Tibial nerve (tissue), 4 donors: ENCODE measurements at regions not wholly inside any gene's neighbourhood (a gene's known extent, or its start where the extent isn't known, plus 50 kb on each side); places are given as distances from the start of the nearest gene placed in this dataset.

Source experiments
- DNase-seq, 2 donors: peaks; one replicate each; pipeline ENCODE4 v3.0.0-alpha.2; 2019; ENCODE audit warnings: low spot score in 2 of 2
- H3K27ac ChIP-seq, 4 donors: fragments of 200-600 bp; sonication (generic) in 3 of 4; one replicate each; pipeline ENCODE4 v1.5.1; 2017 to 2019; ENCODE audit warnings: mild to moderate bottlenecking in 1 of 4
- H3K27me3 ChIP-seq, 2 donors: fragments of 200-600 bp; sonication (generic) in 1 of 2; one replicate each; pipeline versions ENCODE4 v1.5.1 to v1.6.0; 2017 to 2019
- H3K36me3 ChIP-seq, 3 donors: fragments of 200-600 bp; sonication (generic); one replicate each; pipeline ENCODE4 v1.5.1; 2018 to 2019
- H3K4me1 ChIP-seq, 4 donors: fragments of 200-600 bp; sonication (generic) in 3 of 4; one replicate each; pipeline ENCODE4 v1.5.1; 2017 to 2019
- H3K4me3 ChIP-seq, 4 donors: fragments of 200-600 bp; sonication (generic) in 3 of 4; one replicate each; pipeline ENCODE4 v1.5.1; 2017 to 2019; ENCODE audit warnings: mild to moderate bottlenecking in 1 of 4, moderate library complexity in 1 of 4
- H3K9me3 ChIP-seq, 4 donors: fragments of 200-600 bp; sonication (generic) in 3 of 4; one replicate each; pipeline ENCODE4 v1.5.1; 2017 to 2019
- CTCF ChIP-seq, 5 experiments: fragments of 200-600 bp in 3 of 5; fragments of 450-650 bp in 2 of 5; sonication (generic) in 3 of 5; IDR thresholded peaks; one replicate each; pipeline ENCODE4 v1.5.1; 2016 to 2019; ENCODE audit warnings: antibody characterized with exemption in 5 of 5, mild to moderate bottlenecking in 3 of 5, moderate library complexity in 2 of 5
- EP300 ChIP-seq, 2 donors: sonication (generic); formaldehyde crosslinking; IDR thresholded peaks; one replicate each; pipeline ENCODE4 v1.6.1; 2017; ENCODE audit warnings: antibody characterized with exemption in 2 of 2, mild to moderate bottlenecking in 1 of 2
- POLR2A ChIP-seq, 2 donors: fragments of 450-650 bp; IDR thresholded peaks; one replicate each; pipeline ENCODE4 v1.6.1; 2017; ENCODE audit warnings: antibody characterized with exemption in 2 of 2, mild to moderate bottlenecking in 2 of 2, moderate library complexity in 2 of 2
- WGBS, 2 donors: methylation state at CpG; one replicate each; pipeline ENCODE4 v1.1.5; 2018; 5-methylcytosine and 5-hydroxymethylcytosine counted together

- TF ChIP-seq POLR2A (IDR thresholded peaks at IDR 0.05) = no peak
- no peak for TF ChIP-seq CTCF (IDR thresholded peaks at IDR 0.05)
- no peak for TF ChIP-seq EP300 (IDR thresholded peaks at IDR 0.05)
- Histone ChIP-seq H3K27me3 (peaks cover 0 to 3% of the 10 kb centered on the region in 2 donors), H3K27ac (no peak overlapping the region), H3K4me3 (no peak overlapping the region), H3K36me3 (no peaks in the 10 kb centered on the region), H3K4me1 (no peaks in the 10 kb centered on the region), H3K9me3 (no peaks in the 10 kb centered on the region)
- no peak for DNase-seq
- WGBS, 2 donors = 76 to 85% methylated on average over 4 of the region's 4 CpGs
Measured at GRCh38 chr1:62995173-62995572, 211.2 kb downstream of the ATG4C start.

GRCh38 chr1:62997884-62998283 lies 214.0 kb downstream of the ATG4C start:
- no peak overlapping the region for H3K27ac ChIP-seq
- no peaks in the 10 kb centered on the region for H3K9me3 ChIP-seq
- DNase-seq = no peak
- no peak for TF ChIP-seq CTCF (IDR thresholded peaks at IDR 0.05)
- TF ChIP-seq EP300 (IDR thresholded peaks at IDR 0.05) = no peak
- TF ChIP-seq POLR2A (IDR thresholded peaks at IDR 0.05) = no peak
- H3K4me1 ChIP-seq = no peaks in the 10 kb centered on the region
- H3K27me3 ChIP-seq = peaks cover 0 to 3% of the 10 kb centered on the region in 2 donors
- 81 to 87% methylated on average over 5 of the region's 5 CpGs for WGBS, 2 donors
- no peaks in the 10 kb centered on the region for H3K36me3 ChIP-seq
- no peak overlapping the region for H3K4me3 ChIP-seq

- WGBS, 2 donors = 80 to 86% methylated on average over 10 of the region's 10 CpGs
- H3K27ac ChIP-seq = no peak overlapping the region
- no peak for DNase-seq
- no peaks in the 10 kb centered on the region for H3K27me3 ChIP-seq
- TF ChIP-seq CTCF (IDR thresholded peaks at IDR 0.05) = no peak
- TF ChIP-seq EP300 (IDR thresholded peaks at IDR 0.05) = no peak
- no peak for TF ChIP-seq POLR2A (IDR thresholded peaks at IDR 0.05)
- no peak overlapping the region for H3K4me3 ChIP-seq
- H3K36me3 ChIP-seq = no peaks in the 10 kb centered on the region
- H3K9me3 ChIP-seq = no peaks in the 10 kb centered on the region
- no peaks in the 10 kb centered on the region for H3K4me1 ChIP-seq
Measured at GRCh38 chr1:62998845-62999649, 215.1 kb downstream of the ATG4C start.

- Histone ChIP-seq H3K4me3 (no peak overlapping the region), H3K27ac (no peak overlapping the region), H3K9me3 (no peaks in the 10 kb centered on the region), H3K36me3 (no peaks in the 10 kb centered on the region), H3K4me1 (no peaks in the 10 kb centered on the region), H3K27me3 (no peaks in the 10 kb centered on the region)
- TF ChIP-seq POLR2A (IDR thresholded peaks at IDR 0.05) (no peak), EP300 (IDR thresholded peaks at IDR 0.05) (no peak), CTCF (IDR thresholded peaks at IDR 0.05) (no peak)
- DNase-seq = no peak
- 54 to 60% methylated on average over 10 of the region's 10 CpGs for WGBS, 2 donors
Measured at GRCh38 chr1:63000508-63000907, 216.6 kb downstream of the ATG4C start.

- H3K9me3 ChIP-seq = no peaks in the 10 kb centered on the region
- 60 to 83% methylated on average over 1 of the region's 1 CpG for WGBS, 2 donors
- no peak overlapping the region for H3K4me3 ChIP-seq
- no peak for DNase-seq
- no peaks in the 10 kb centered on the region for H3K4me1 ChIP-seq
- TF ChIP-seq EP300 (IDR thresholded peaks at IDR 0.05) = no peak
- no peak for TF ChIP-seq POLR2A (IDR thresholded peaks at IDR 0.05)
- no peak for TF ChIP-seq CTCF (IDR thresholded peaks at IDR 0.05)
- H3K27me3 ChIP-seq = no peaks in the 10 kb centered on the region
- no peak overlapping the region for H3K27ac ChIP-seq
- no peaks in the 10 kb centered on the region for H3K36me3 ChIP-seq
Measured at GRCh38 chr1:63004868-63005267, 220.9 kb downstream of the ATG4C start.
